ENCODE measurements at regions not wholly inside any gene's neighbourhood (a gene's known extent, or its start where the extent isn't known, plus 50 kb on each side); places are given as distances from the start of the nearest gene placed in this dataset.

DNA sequence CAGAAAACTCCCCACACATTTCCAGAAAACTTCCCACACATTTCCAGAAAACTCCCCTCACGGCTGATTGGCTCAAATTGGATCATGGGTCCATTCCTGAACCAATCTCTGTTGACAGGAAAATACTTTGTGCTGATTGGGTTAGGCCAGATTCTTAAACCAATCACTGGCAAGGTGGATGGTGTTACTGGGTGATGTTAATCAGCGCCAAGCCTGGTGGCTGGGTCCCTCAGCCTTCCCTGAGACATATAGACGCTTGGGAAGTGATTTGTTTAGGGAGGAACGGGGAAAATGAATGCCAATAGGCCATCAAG is 199.4 kb upstream of the UBE2E2 start:
- Mint-ChIP-seq H3K36me3 (ENCODE audit: low read depth) (no peaks in the 10 kb centered on the region), H3K4me3 (no peak overlapping the region), H3K27ac (no peak overlapping the region), H3K27me3 (no peaks in the 10 kb centered on the region), H3K4me1 (ENCODE audit: low read depth) (no peaks in the 10 kb centered on the region), H3K9me3 (no peaks in the 10 kb centered on the region)
- H3K36me3 ChIP-seq (ENCODE audit: insufficient read depth, low read length): no peaks in the 10 kb centered on the region
- ATAC-seq (ENCODE audit: poor library complexity) (no peak), DNase-seq (no peak)
- ChIA-PET POLR2A (no interaction called here), CTCF (no interaction called here)
- intact Hi-C loops (cut with DNase I, micrococcal nuclease): no loop called here
- H3K27me3 ChIP-seq (ENCODE audit: control insufficient read depth in 1 of 2, insufficient read depth in 2 of 2, low read length in 2 of 2): no peaks in the 10 kb centered on the region
- TF ChIP-seq, protein P1, sequence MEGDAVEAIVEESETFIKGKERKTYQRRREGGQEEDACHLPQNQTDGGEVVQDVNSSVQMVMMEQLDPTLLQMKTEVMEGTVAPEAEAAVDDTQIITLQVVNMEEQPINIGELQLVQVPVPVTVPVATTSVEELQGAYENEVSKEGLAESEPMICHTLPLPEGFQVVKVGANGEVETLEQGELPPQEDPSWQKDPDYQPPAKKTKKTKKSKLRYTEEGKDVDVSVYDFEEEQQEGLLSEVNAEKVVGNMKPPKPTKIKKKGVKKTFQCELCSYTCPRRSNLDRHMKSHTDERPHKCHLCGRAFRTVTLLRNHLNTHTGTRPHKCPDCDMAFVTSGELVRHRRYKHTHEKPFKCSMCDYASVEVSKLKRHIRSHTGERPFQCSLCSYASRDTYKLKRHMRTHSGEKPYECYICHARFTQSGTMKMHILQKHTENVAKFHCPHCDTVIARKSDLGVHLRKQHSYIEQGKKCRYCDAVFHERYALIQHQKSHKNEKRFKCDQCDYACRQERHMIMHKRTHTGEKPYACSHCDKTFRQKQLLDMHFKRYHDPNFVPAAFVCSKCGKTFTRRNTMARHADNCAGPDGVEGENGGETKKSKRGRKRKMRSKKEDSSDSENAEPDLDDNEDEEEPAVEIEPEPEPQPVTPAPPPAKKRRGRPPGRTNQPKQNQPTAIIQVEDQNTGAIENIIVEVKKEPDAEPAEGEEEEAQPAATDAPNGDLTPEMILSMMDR (IDR thresholded peaks at IDR 0.05): no peak
- H3K9me3 ChIP-seq (ENCODE audit: control insufficient read depth in 1 of 2, insufficient read depth in 1 of 2, low read length in 2 of 2): no peaks in the 10 kb centered on the region
- H3K4me3 ChIP-seq (ENCODE audit: low read length): no peak overlapping the region
- no peak overlapping the region for H3K27ac ChIP-seq (ENCODE audit: low read depth in 1 of 2, low read length in 2 of 2)
- H3K4me1 ChIP-seq (ENCODE audit: insufficient read depth, low read length): no peaks in the 10 kb centered on the region

DNA sequence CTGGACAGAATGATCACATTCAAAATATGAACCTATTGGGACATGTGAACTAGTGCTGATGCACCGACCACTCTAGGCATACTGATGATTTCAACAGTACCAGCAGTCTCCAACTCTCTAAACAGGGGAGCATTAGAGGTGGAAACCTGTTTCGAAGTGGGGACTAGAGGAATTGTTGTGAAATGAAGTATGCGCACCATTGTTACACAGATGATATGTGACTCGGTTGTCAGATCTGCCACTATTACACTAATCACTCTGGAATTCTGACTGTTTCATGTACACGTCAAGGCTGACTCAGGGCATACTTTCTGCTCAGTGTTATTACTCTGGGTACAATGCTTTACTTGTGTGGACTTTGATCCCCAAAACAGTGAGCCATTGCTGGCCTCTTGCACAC is 198.2 kb upstream of the UBE2E2 start:
- POLR2A ChIA-PET: no interaction called here
- TF ChIP-seq, protein P1 (IDR thresholded peaks at IDR 0.05): no peak
- no peaks in the 10 kb centered on the region for H3K4me1 Mint-ChIP-seq (ENCODE audit: low read depth)
- H3K27me3 Mint-ChIP-seq: no peaks in the 10 kb centered on the region
- intact Hi-C loops (cut with DNase I, micrococcal nuclease): no loop called here
- no peak overlapping the region for H3K4me3 Mint-ChIP-seq
- Histone ChIP-seq H3K36me3 (ENCODE audit: insufficient read depth, low read length) (no peaks in the 10 kb centered on the region), H3K27ac (ENCODE audit: low read depth in 1 of 2, low read length in 2 of 2) (no peak overlapping the region), H3K4me1 (ENCODE audit: insufficient read depth, low read length) (no peaks in the 10 kb centered on the region), H3K4me3 (ENCODE audit: low read length) (no peak overlapping the region), H3K9me3 (ENCODE audit: control insufficient read depth in 1 of 2, insufficient read depth in 1 of 2, low read length in 2 of 2) (peaks cover 0 to 3% of the 10 kb centered on the region in 2 experiments), H3K27me3 (ENCODE audit: control insufficient read depth in 1 of 2, insufficient read depth in 2 of 2, low read length in 2 of 2) (no peaks in the 10 kb centered on the region)
- H3K9me3 Mint-ChIP-seq: no peaks in the 10 kb centered on the region
- no peaks in the 10 kb centered on the region for H3K36me3 Mint-ChIP-seq (ENCODE audit: low read depth)
- DNase-seq: no peak
- no peak for ATAC-seq (ENCODE audit: poor library complexity)
- H3K27ac Mint-ChIP-seq: no peak overlapping the region
- CTCF ChIA-PET: no interaction called here

DNA sequence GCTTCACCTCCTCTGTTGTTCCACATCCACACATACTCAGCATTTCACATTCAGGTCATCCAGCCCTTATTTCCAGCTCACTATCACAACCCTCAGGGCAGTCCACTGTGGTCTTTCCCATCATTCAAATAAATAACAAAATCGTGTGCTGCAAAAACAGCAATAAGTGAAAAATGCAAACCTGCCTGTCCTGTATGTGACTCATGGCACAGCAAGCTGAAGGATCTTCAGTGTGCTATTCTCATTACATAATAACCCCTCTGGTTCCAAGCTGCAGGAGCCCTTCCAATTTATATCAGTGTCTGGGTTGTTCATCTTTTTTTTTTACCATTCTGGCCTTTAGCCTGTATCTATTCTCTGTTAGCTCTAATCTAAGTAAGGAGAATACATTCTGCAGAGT is 185.3 kb upstream of the UBE2E2 start:
- Mint-ChIP-seq H3K36me3 (ENCODE audit: low read depth) (no peaks in the 10 kb centered on the region), H3K27ac (no peak overlapping the region)
- no peak for ATAC-seq (ENCODE audit: poor library complexity)

More for the DNA sequence above, 185.3 kb upstream of the UBE2E2 start:
- TF ChIP-seq, protein P1 (IDR thresholded peaks at IDR 0.05): no peak
- no peak for DNase-seq
- Histone ChIP-seq H3K27me3 (ENCODE audit: control insufficient read depth in 1 of 2, insufficient read depth in 2 of 2, low read length in 2 of 2) (no peaks in the 10 kb centered on the region), H3K27ac (ENCODE audit: low read depth in 1 of 2, low read length in 2 of 2) (no peak overlapping the region), H3K4me1 (ENCODE audit: insufficient read depth, low read length) (no peaks in the 10 kb centered on the region), H3K9me3 (ENCODE audit: control insufficient read depth in 1 of 2, insufficient read depth in 1 of 2, low read length in 2 of 2) (peaks cover 0 to 7% of the 10 kb centered on the region in 2 experiments), H3K36me3 (ENCODE audit: insufficient read depth, low read length) (no peaks in the 10 kb centered on the region), H3K4me3 (ENCODE audit: low read length) (no peak overlapping the region)
- intact Hi-C loops (cut with DNase I, micrococcal nuclease): no loop called here
- ChIA-PET CTCF (no interaction called here), POLR2A (no interaction called here)
- Mint-ChIP-seq H3K4me1 (ENCODE audit: low read depth) (no peaks in the 10 kb centered on the region), H3K4me3 (no peak overlapping the region), H3K9me3 (peaks cover 9% of the 10 kb centered on the region), H3K27me3 (no peaks in the 10 kb centered on the region)

Measured in CD4-positive, alpha-beta T cell (primary cell).